Esophagus squamous epithelium (tissue), 5 donors: ENCODE measurements at regions not wholly inside any gene's neighbourhood (a gene's known extent, or its start where the extent isn't known, plus 50 kb on each side); places are given as distances from the start of the nearest gene placed in this dataset.

ENCODE experiments used
- DNase-seq: peaks from one replicate; lab custom pipeline; 2025; lab: John Stamatoyannopoulos, UW
- H3K27ac ChIP-seq, 4 donors: fragments of 200-600 bp; sonication (generic); one replicate each; pipeline ENCODE4 v1.5.1; 2016 to 2019; ENCODE audit warnings: mild to moderate bottlenecking in 1 of 4
- H3K27me3 ChIP-seq, 4 donors: fragments of 200-600 bp; sonication (generic); 1 replicate in 3 of 4; 2 replicates in 1 of 4; pipeline versions ENCODE4 v1.5.1 to v1.6.0; 2017 to 2021; ENCODE audit warnings: antibody characterized with exemption in 1 of 4
- H3K36me3 ChIP-seq, 3 donors: fragments of 200-600 bp; sonication (generic); one replicate each; pipeline ENCODE4 v1.5.1; 2016 to 2019
- H3K4me1 ChIP-seq, 3 donors: fragments of 200-600 bp; sonication (generic); one replicate each; pipeline ENCODE4 v1.5.1; 2017 to 2019
- H3K4me3 ChIP-seq, 4 donors: fragments of 200-600 bp; sonication (generic); 1 replicate in 3 of 4; 2 replicates in 1 of 4; pipeline ENCODE4 v1.5.1; 2016 to 2019; ENCODE audit warnings: mild to moderate bottlenecking in 2 of 4, moderate library complexity in 1 of 4
- H3K9me3 ChIP-seq, 3 donors: fragments of 200-600 bp; sonication (generic); one replicate each; pipeline ENCODE4 v1.5.1; 2016 to 2019
- POLR2A ChIP-seq, 4 donors: fragments of 450-650 bp; IDR thresholded peaks; one replicate each; pipeline ENCODE4 v1.6.1; 2017; ENCODE audit warnings: antibody characterized with exemption in 4 of 4, mild to moderate bottlenecking in 4 of 4, moderate library complexity in 3 of 4
- WGBS, 2 donors: methylation state at CpG; one replicate each; pipeline ENCODE4 v1.1.5; 2018; 5-methylcytosine and 5-hydroxymethylcytosine counted together
- intact Hi-C: fragments of 100-400 bp; cut with DNase I; formaldehyde crosslinking; loops from one replicate; pipeline ENCODE4 v1.15.0; 2022
- TF ChIP-seq, protein P1 (sequence below), 6 experiments: fragments of 450-650 bp in 4 of 6; fragments of 200-600 bp in 2 of 6; sonication (generic) in 2 of 6; IDR thresholded peaks; one replicate each; pipeline ENCODE4 v1.5.1; 2016 to 2019; ENCODE audit warnings: antibody characterized with exemption in 6 of 6, mild to moderate bottlenecking in 4 of 6, moderate library complexity in 4 of 6
- donor health status: DM: yes; HTN: yes; CAD: no.

DNA sequence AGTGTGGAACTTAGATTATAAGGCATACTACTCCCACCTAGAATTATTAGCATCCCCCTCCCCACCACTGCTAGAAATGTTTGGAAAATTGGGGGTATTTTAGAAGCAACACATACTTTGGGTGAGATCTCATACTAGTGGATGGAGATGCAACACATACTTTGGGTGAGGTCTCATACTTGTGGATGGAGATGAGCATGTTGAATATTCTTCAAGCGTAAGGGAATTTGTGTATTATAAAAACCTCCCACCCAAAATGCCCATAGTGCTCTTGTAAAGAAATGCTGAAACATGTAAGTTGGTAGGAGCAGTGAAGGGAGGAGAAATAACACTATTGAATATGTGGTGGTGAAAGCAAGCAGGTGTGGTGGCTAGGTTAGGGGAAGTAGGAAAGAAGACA, 124.0 kb upstream of the EPHA3 start:
- WGBS, 2 donors = 95 to 100% methylated on average over 1 of the region's 1 CpG
- TF ChIP-seq, protein P1, sequence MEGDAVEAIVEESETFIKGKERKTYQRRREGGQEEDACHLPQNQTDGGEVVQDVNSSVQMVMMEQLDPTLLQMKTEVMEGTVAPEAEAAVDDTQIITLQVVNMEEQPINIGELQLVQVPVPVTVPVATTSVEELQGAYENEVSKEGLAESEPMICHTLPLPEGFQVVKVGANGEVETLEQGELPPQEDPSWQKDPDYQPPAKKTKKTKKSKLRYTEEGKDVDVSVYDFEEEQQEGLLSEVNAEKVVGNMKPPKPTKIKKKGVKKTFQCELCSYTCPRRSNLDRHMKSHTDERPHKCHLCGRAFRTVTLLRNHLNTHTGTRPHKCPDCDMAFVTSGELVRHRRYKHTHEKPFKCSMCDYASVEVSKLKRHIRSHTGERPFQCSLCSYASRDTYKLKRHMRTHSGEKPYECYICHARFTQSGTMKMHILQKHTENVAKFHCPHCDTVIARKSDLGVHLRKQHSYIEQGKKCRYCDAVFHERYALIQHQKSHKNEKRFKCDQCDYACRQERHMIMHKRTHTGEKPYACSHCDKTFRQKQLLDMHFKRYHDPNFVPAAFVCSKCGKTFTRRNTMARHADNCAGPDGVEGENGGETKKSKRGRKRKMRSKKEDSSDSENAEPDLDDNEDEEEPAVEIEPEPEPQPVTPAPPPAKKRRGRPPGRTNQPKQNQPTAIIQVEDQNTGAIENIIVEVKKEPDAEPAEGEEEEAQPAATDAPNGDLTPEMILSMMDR (IDR thresholded peaks at IDR 0.05) = no peak
- no peak for TF ChIP-seq POLR2A (IDR thresholded peaks at IDR 0.05)
- no peaks in the 10 kb centered on the region for H3K27me3 ChIP-seq
- intact Hi-C loops = no loop called here
- no peak overlapping the region for H3K27ac ChIP-seq
- no peak for DNase-seq
- H3K4me3 ChIP-seq = no peak overlapping the region
- no peaks in the 10 kb centered on the region for H3K4me1 ChIP-seq
- no peaks in the 10 kb centered on the region for H3K36me3 ChIP-seq
- H3K9me3 ChIP-seq = no peaks in the 10 kb centered on the region

DNA sequence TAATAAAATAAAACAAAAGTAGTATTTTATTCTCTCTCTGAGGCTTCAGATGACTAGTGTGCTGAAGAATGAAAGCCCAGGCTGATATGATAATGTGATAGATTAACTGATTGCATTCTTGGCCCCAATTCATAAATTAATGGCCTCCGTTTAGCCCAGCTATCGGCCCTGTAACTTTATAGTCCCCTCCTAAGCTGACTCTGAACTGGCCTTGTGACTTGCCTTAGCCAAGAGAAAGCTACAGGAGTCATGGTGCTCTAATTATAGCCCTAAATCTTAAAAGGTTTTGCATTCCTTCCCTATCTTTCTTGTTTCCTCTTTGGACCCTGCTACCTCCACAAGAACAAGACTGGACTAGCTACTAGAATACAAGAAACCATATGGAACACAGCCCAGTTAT, 123.2 kb upstream of the EPHA3 start:
- 70 to 75% methylated on average over 2 of the region's 2 CpGs for WGBS, 2 donors
- H3K27ac ChIP-seq = no peak overlapping the region
- intact Hi-C loops = no loop called here
- no peak overlapping the region for H3K4me3 ChIP-seq
- H3K36me3 ChIP-seq = no peaks in the 10 kb centered on the region
- no peak for DNase-seq
- no peaks in the 10 kb centered on the region for H3K4me1 ChIP-seq
- no peaks in the 10 kb centered on the region for H3K27me3 ChIP-seq
- H3K9me3 ChIP-seq = no peaks in the 10 kb centered on the region
- no peak for TF ChIP-seq POLR2A (IDR thresholded peaks at IDR 0.05)
- TF ChIP-seq, protein P1 (IDR thresholded peaks at IDR 0.05) = no peak

DNA sequence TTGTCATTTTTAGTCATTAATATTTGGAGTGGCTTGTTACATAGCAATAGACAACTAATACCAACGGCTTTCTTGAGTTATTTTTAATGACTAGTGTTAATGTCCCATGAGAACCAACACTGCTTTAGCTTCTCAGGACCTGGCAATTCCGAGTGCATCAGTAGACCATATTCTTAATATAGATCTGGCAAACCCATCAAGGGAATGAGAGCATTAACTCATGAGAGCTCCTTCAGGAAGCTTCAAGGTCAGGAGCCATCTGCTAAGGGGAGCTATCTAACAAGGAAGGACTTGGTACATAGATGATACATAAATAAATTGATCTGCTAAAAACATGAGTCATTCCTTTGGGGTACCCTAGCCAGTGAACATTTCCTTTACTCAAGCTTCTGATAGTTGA, 122.6 kb upstream of the EPHA3 start:
- intact Hi-C loops = no loop called here
- WGBS, 2 donors = 52 to 54% methylated on average over 2 of the region's 2 CpGs
- H3K27me3 ChIP-seq = no peaks in the 10 kb centered on the region
- no peaks in the 10 kb centered on the region for H3K9me3 ChIP-seq
- no peaks in the 10 kb centered on the region for H3K36me3 ChIP-seq
- H3K4me3 ChIP-seq = no peak overlapping the region
- no peaks in the 10 kb centered on the region for H3K4me1 ChIP-seq
- H3K27ac ChIP-seq = no peak overlapping the region
- no peak for DNase-seq
- no peak for TF ChIP-seq POLR2A (IDR thresholded peaks at IDR 0.05)
- TF ChIP-seq, protein P1 (IDR thresholded peaks at IDR 0.05) = no peak

DNA sequence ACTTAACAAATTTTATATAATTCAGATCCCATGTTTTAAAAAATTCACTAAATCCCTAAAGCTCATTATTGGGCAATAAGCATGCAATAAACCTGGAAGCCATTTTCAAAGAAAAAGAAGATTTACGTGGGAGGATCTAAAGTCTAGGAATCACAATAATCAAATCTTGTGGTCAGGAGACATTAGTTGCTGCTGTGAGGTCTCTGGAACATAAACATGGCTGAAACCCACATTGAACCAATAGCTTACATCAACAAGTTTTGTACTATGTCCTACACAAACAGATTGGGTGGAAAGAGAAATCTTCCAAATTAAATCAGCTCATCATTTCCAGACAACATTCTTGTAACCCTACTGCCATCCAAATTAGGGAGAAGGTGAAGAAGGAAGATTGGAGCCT, 121.9 kb upstream of the EPHA3 start:
- DNase-seq = no peak
- Histone ChIP-seq H3K4me1 (no peaks in the 10 kb centered on the region), H3K4me3 (no peak overlapping the region), H3K27ac (no peak overlapping the region), H3K36me3 (no peaks in the 10 kb centered on the region), H3K27me3 (no peaks in the 10 kb centered on the region), H3K9me3 (no peaks in the 10 kb centered on the region)
- WGBS, 2 donors = 68 to 83% methylated on average over 1 of the region's 1 CpG
- TF ChIP-seq POLR2A (IDR thresholded peaks at IDR 0.05) = no peak
- TF ChIP-seq, protein P1 (IDR thresholded peaks at IDR 0.05) = no peak
- intact Hi-C loops = no loop called here

DNA sequence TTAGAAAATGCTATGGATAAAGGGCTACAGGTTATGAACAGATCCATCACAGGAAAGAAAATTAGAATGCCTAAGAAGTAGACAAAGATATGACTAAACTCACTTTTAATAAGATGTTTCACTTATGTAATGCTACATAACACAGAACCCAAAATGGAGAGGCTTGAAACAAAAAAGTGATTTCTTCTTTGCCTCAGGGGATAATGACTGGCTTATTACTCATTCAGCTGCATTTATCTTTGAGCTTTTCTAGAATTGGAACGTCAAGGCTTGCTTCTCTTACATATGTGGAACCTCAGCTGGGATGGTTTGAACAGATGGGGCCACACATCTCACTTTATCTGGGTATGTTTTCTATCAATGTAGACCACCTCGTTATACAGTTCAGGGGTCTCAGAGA, 120.6 kb upstream of the EPHA3 start:
- H3K36me3 ChIP-seq = no peaks in the 10 kb centered on the region
- no peak for DNase-seq
- no peaks in the 10 kb centered on the region for H3K9me3 ChIP-seq
- H3K27ac ChIP-seq = no peak overlapping the region
- no peaks in the 10 kb centered on the region for H3K4me1 ChIP-seq
- WGBS, 2 donors = 33 to 38% methylated on average over 1 to 2 of the region's 2 CpGs
- H3K4me3 ChIP-seq = no peak overlapping the region
- intact Hi-C loops = no loop called here
- H3K27me3 ChIP-seq = no peaks in the 10 kb centered on the region
- TF ChIP-seq, protein P1 (IDR thresholded peaks at IDR 0.05) = no peak
- TF ChIP-seq POLR2A (IDR thresholded peaks at IDR 0.05) = no peak
